NCI-H446 (cell line): ENCODE measurements at regions not wholly inside any gene's neighbourhood (a gene's known extent, or its start where the extent isn't known, plus 50 kb on each side); places are given as distances from the start of the nearest gene placed in this dataset.

Source experiments
- DNase-seq, 2 experiments: peaks; one replicate each; lab custom pipeline; 2025; lab: John Stamatoyannopoulos, UW

DNA sequence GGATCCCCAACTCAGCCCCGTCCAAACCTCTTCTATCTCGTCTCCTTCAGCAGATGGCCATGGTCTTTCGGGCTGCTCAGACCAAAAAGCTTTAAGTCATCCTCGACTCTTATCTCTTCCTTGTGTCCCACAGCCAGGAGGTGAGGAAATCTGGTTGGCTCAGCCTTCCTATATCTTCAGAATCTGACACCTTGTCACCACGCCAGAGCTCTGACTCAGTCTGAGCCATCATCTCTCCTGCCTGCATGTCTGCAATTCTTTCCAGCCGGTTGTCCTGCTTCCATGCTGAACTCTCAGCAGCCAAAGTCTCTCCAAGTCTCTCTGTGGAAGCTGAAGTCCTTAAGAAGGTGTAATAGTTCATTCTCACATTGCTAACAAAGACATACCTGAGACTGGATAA, 419.3 kb upstream of the ADAMTS16 start:
- no peak for DNase-seq

DNA sequence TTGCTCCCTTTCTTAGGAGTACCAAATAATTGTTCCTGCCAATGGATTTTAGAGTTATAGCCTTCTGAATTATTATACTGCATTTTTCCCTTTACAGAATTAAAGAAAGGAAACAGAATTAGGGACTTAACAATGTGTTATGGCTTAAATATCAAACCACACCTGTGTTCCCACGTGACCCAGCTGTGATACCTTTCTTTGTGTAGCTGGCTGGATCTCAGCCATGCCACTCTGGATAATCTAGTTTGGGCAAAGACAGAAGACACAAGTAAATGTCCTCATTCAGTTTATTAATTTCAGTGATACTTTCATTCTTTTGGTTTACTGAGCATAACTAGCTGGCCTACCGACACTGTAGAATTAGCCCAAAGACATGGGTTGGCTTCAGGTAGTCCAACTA, 417.2 kb upstream of the ADAMTS16 start:
- DNase-seq = no peak

GRCh38 chr5:4725594-4725993, 414.5 kb upstream of the ADAMTS16 start:
- DNase-seq = no peak

DNA sequence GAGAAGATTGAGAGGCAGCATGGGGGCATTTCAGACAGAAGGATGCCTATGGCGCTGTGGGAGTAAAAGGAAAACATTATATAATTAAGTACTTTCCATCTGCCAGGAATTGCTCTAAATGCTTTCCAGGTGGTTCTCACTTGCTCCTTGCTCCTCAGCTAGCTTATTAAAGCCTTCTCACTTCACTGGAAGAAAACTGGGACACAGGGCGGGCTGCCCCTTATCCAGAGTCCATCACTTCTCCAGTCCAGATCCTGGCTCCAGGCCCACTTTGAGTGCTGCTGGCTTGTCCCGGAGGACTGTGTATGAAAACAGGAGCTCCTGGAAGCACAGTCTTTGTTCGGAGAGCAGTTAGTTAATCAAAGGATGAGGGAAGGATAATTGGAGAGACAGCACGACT, 409.9 kb upstream of the ADAMTS16 start:
- no peak for DNase-seq

GRCh38 chr5:4734348-4734747, 405.8 kb upstream of the ADAMTS16 start:
- no peak for DNase-seq

- no peak for DNase-seq
Measured at GRCh38 chr5:4735261-4735660, 404.9 kb upstream of the ADAMTS16 start.

DNA sequence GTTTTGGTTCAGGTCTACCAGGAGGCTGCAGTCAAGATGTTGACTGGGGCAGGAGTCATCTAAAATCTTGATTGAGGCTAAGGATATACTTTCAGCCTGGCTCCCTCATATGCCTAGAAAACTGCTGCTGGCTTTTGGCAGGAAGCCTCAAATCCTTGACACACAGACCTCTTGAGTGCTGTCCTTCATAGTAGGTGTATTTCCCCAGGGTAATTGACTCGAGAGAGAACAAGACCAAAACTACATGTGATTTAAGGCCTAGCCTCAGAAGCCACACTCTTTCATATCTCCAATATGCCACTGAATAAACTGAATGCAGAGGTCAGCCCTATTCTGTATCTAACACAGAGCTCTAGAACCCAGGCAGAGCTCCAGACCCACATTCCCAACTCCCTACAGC, 402.3 kb upstream of the ADAMTS16 start:
- DNase-seq = no peak

- no peak for DNase-seq
Measured at GRCh38 chr5:4738298-4738697, 401.8 kb upstream of the ADAMTS16 start.

DNA sequence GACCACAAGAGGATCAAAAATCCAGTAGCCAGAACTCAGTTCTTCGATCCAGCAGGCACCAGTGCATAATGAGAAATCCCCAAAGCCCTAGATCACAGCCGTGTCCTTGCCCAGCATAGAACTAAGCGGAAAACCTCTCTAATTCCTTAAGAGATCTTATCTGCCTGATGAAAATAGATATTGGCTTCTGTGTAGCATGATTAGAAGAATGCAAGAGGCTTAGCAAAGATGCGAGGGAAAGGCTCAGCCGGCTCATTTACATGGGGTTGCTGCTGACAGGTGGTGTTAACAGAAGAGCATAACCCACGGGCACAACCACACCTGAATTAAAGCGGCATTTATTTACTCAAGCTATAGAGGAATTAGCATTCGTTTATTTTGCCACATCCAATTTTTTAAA, 400.0 kb upstream of the ADAMTS16 start:
- no peak for DNase-seq

- DNase-seq = no peak
Measured at GRCh38 chr5:4758550-4758949, 381.6 kb upstream of the ADAMTS16 start.

DNA sequence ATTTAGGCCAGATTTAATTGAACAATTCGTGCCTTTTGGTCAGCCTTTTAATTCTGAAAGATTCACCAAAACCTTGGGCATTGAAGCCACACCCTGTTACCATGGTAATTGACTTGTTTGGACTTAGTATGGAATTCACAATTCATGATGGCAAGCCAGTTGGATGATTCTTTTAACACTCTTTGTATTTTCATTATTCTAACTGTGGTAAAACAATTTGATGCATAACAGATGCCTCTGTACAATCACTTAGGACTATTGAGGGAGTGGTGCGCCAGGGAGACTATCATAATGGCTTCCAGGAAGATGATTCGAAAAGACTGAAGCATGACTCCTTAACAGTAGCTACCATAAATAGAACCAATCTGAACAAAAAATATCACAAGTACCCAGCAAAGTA, 381.1 kb upstream of the ADAMTS16 start:
- no peak for DNase-seq

- DNase-seq = no peak
Measured at GRCh38 chr5:4762316-4762715, 377.8 kb upstream of the ADAMTS16 start.

- DNase-seq = no peak
Measured at GRCh38 chr5:4765411-4765810, 374.7 kb upstream of the ADAMTS16 start.

GRCh38 chr5:4766101-4766500, 374.0 kb upstream of the ADAMTS16 start:
- no peak for DNase-seq

DNA sequence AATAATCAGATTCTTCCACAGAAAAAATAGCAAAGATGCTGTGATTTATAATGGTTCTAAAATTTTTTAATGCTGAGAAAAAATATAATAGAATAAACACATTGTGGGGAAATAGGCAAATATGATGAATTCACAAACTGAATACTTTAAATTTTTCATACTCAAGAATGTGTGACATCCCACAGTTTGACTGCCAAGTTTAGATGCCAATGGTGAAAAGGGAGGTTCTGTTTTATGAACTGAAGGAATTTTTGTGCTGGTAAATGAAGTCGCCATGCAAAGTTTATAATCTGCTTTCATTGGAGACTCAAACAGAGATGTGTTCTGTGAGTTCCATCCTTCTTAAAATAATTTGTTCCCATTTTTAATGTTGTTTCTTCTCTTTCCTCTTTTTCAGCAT, 367.5 kb upstream of the ADAMTS16 start:
- no peak for DNase-seq

DNA sequence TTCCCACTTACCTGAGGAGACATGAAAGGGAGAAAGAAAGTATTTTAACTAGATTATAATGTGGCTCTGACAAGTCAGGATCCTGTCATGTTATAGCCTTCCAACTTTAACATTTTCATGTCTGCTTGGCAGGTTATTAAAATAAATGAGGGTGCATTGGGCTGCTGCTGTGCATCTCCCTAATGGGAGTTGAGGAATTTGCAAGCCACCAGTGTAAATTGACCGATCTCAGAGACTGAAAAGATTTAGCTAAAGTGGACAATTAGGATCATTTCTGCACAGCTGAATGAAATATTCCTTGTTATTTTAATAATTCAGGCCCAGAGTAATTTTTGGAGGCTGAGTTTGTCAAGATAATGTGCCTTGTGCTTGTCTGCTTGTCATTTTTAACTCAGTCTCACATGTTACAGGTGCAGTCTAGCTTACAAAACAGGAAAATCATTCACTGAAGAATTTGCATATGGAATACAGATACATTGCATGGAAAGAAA, 366.3 kb upstream of the ADAMTS16 start:
- no peak for DNase-seq

- no peak for DNase-seq
Measured at GRCh38 chr5:4777435-4777834, 362.7 kb upstream of the ADAMTS16 start.

GRCh38 chr5:4780633-4781032, 359.5 kb upstream of the ADAMTS16 start:
- DNase-seq = no peak

- DNase-seq = no peak
Measured at GRCh38 chr5:4781299-4781698, 358.8 kb upstream of the ADAMTS16 start.

GRCh38 chr5:4785971-4786370, 354.2 kb upstream of the ADAMTS16 start:
- DNase-seq = no peak

GRCh38 chr5:4797445-4797844, 342.7 kb upstream of the ADAMTS16 start:
- DNase-seq = no peak

DNA sequence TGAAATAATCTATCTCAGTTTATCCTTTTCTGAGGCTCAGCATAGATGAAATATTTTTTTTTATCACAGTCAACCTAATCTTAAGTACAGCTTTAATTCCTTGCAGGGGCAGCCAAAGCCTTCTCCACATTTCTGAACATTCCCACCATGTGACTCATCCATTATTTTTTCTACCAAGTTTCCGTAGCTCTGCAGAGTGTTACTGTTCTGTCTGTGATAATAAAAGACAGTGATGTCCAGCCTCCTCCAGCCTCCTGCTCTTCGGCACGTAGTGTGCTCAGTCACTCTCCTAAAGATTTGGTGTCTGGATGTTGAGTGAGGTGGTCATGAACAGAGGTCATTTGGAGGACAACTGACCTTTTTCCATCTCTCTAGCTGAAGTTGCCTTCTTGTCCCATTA, 338.1 kb upstream of the ADAMTS16 start:
- no peak for DNase-seq

GRCh38 chr5:4804691-4805360, 335.3 kb upstream of the ADAMTS16 start:
- no peak for DNase-seq

DNA sequence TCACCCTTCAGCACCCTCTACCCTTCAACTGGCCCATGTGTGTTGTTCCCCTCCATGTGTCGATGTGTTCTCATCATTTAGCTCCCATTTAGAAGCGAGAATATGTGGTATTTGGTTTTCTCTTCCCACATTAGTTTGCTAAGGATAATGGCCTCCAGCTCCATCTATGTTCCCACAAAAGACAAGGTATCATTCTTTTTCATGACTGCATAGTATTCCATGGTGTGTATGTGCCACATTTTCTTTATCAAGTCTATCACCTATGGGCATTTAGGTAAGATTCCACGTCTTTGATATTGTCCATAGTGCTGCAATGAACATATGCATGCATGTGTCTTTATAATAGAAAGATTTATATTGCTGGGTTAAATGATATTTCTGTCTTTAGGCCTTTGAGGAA, 325.1 kb upstream of the ADAMTS16 start:
- no peak for DNase-seq
